GM12878 (cell line): ENCODE measurements at regions not wholly inside any gene's neighbourhood (a gene's known extent, or its start where the extent isn't known, plus 50 kb on each side); places are given as distances from the start of the nearest gene placed in this dataset.

Experiments
- ATAC-seq: fragments of 200-7000 bp; cut with Tn5 transposase; 3 replicates; pipeline ENCODE4 v1.9.1; 2020; ENCODE audit warnings: mild to moderate bottlenecking, moderate library complexity
- BruUV-seq: library from RNA; stranded (reverse); fragments of 400-500 nt; replicated peaks from 2 replicates; lab custom pipeline; 2021; lab: Mats Ljungman, UMichigan
- CTCF ChIA-PET: fragments of 300-600 bp; sonication (Branson Sonifier 250); formaldehyde crosslinking; extraction: SDS; loops from one replicate; lab custom pipeline; 2021; ENCODE audit warnings: inconsistent platforms; lab: Yijun Ruan, JAX
- POLR2A ChIA-PET: fragments of 350-600 bp; formaldehyde crosslinking; extraction: SDS; loops from one replicate; lab custom pipeline; 2021; ENCODE audit warnings: inconsistent platforms; lab: Charles Lee
- RAD21 ChIA-PET: fragments of 300-600 bp; sonication (Branson Sonifier 250); formaldehyde crosslinking; loops from one replicate; lab custom pipeline; 2023; ENCODE audit warnings: antibody characterized with exemption; ENCODE audit not compliant: unreplicated experiment; lab: Charles Lee
- SMC1A ChIA-PET: fragments of 300-600 bp; sonication (Branson Sonifier 250); formaldehyde crosslinking; loops from one replicate; lab custom pipeline; 2023; ENCODE audit not compliant: unreplicated experiment, uncharacterized antibody; lab: Charles Lee
- DNase-seq: peaks from one replicate; pipeline ENCODE4 v3.0.0-alpha.2; 2011; ENCODE audit warnings: low read depth, low spot score
- FAIRE-seq: peaks from 3 replicates; lab custom pipeline; 2011; peaks lifted over from hg19 to GRCh38; lab: Jason Lieb, UNC
- H2AFZ ChIP-seq: 2 replicates; pipeline ENCODE4 v1.6.0; 2011; ENCODE audit warnings: low read depth, low read length, control low read depth; ENCODE audit not compliant: control insufficient read depth
- H3K27ac ChIP-seq: 2 replicates; pipeline ENCODE4 v1.5.1; 2011; ENCODE audit warnings: control low read depth; ENCODE audit not compliant: control insufficient read depth, insufficient read depth
- H3K27me3 ChIP-seq, 2 experiments: replicated peaks in 1 of 2; 2 replicates each; pipeline versions ENCODE4 v1.6.0 to v1.6.1; 2011; ENCODE audit warnings: low read length in 1 of 2; ENCODE audit not compliant: control insufficient read depth in 2 of 2, insufficient read depth in 2 of 2
- H3K36me3 ChIP-seq, 2 experiments: 2 replicates each; pipeline ENCODE4 v1.5.1; 2011; ENCODE audit warnings: low read length in 1 of 2; ENCODE audit not compliant: control insufficient read depth in 2 of 2, insufficient read depth in 2 of 2
- H3K4me1 ChIP-seq: 2 replicates; pipeline ENCODE4 v1.6.1; 2011; ENCODE audit warnings: mild to moderate bottlenecking, low read length, moderate library complexity, mixed read lengths; ENCODE audit not compliant: control insufficient read depth, insufficient read depth
- H3K4me2 ChIP-seq: 2 replicates; pipeline ENCODE4 v1.6.0; 2011; ENCODE audit warnings: control low read depth; ENCODE audit not compliant: control insufficient read depth, insufficient read depth
- H3K4me3 ChIP-seq: fragments of 200-600 bp; sonication (generic); 2 replicates; pipeline ENCODE4 v1.5.1; 2016
- H3K79me2 ChIP-seq: 2 replicates; pipeline ENCODE4 v1.6.0; 2011; ENCODE audit warnings: low read length; ENCODE audit not compliant: control insufficient read depth, insufficient read depth
- H3K9ac ChIP-seq: 2 replicates; pipeline ENCODE4 v1.8.0; 2011; ENCODE audit warnings: low read length, control low read depth, mixed read lengths; ENCODE audit not compliant: control insufficient read depth, insufficient read depth
- H3K9me3 ChIP-seq: replicated peaks from 3 replicates; pipeline ENCODE4 v1.5.1; 2011; ENCODE audit warnings: mild to moderate bottlenecking, low read length; ENCODE audit not compliant: control insufficient read depth, insufficient read depth
- H4K20me1 ChIP-seq: 2 replicates; pipeline ENCODE4 v1.6.0; 2011; ENCODE audit not compliant: control insufficient read depth, insufficient read depth
- FOXK2 ChIP-seq: fragments of 450-650 bp; IDR thresholded peaks from 2 replicates; pipeline ENCODE4 v1.6.1; 2017; ENCODE audit warnings: mild to moderate bottlenecking, moderate library complexity
- GABPA ChIP-seq: IDR thresholded peaks from 2 replicates; pipeline ENCODE4 v1.6.1; 2014; ENCODE audit warnings: antibody characterized with exemption, low read depth, mild to moderate bottlenecking, inconsistent platforms
- IKZF1 ChIP-seq: fragments of 450-650 bp; conservative IDR thresholded peaks from 2 replicates; pipeline ENCODE4 v1.6.1; 2017; ENCODE audit warnings: antibody characterized with exemption, mild to moderate bottlenecking
- IKZF2 ChIP-seq, 2 experiments: fragments of 450-650 bp; IDR thresholded peaks; 2 replicates each; pipeline ENCODE4 v1.6.1; 2017; ENCODE audit warnings: mild to moderate bottlenecking in 2 of 2, moderate library complexity in 2 of 2
- JUNB ChIP-seq: IDR thresholded peaks from 2 replicates; pipeline ENCODE4 v1.6.1; 2016; ENCODE audit warnings: antibody characterized with exemption, mild to moderate bottlenecking
- NBN ChIP-seq: fragments of 450-650 bp; IDR thresholded peaks from 2 replicates; pipeline ENCODE4 v1.6.1; 2016
- POLR2AphosphoS5 ChIP-seq: IDR thresholded peaks from 2 replicates; pipeline ENCODE4 v1.6.1; 2011; ENCODE audit warnings: mild to moderate bottlenecking, low read length, inconsistent platforms
- SMARCA5 ChIP-seq: fragments of 450-650 bp; IDR thresholded peaks from 2 replicates; pipeline ENCODE4 v1.6.1; 2017; ENCODE audit warnings: mild to moderate bottlenecking
- ZNF207 ChIP-seq: fragments of 450-650 bp; IDR thresholded peaks from 2 replicates; pipeline ENCODE4 v1.6.1; 2014; ENCODE audit warnings: antibody characterized with exemption, mild to moderate bottlenecking, borderline replicate concordance
- ZNF217 ChIP-seq: fragments of 450-650 bp; IDR thresholded peaks from 2 replicates; pipeline ENCODE4 v1.6.1; 2017; ENCODE audit warnings: antibody characterized with exemption, mild to moderate bottlenecking
- ZZZ3 ChIP-seq: IDR thresholded peaks from 2 replicates; pipeline ENCODE4 v1.6.1; 2011; ENCODE audit warnings: low read depth; ENCODE audit not compliant: control insufficient read depth, insufficient read length
- WGBS: methylation state at CpG from one replicate; pipeline ENCODE4 v1.1.6; 2016; ENCODE audit warnings: low lambda C conversion rate; ENCODE audit not compliant: insufficient replicate concordance, insufficient coverage; ENCODE audit errors: missing lambda C conversion rate; 5-methylcytosine and 5-hydroxymethylcytosine counted together
- in situ Hi-C: fragments of 300-500 bp; cut with MboI; formaldehyde crosslinking; loops from 9 replicates; pipeline ENCODE4 v1.14.3; 2018; ENCODE audit warnings: mixed read lengths
- intact Hi-C: fragments of 100-400 bp; cut with micrococcal nuclease; formaldehyde crosslinking; loops from one replicate; pipeline ENCODE4 v1.14.2; 2022; ENCODE audit not compliant: unreplicated experiment
- TF ChIP-seq, protein P1 (sequence below): IDR thresholded peaks from 2 replicates; pipeline ENCODE4 v1.6.1; 2012; ENCODE audit warnings: mild to moderate bottlenecking, low read depth, low read length
- TF ChIP-seq, protein P2 (sequence below): IDR thresholded peaks from 2 replicates; pipeline ENCODE4 v1.6.1; 2012; ENCODE audit warnings: low read depth, low read length, improper control_type of control experiment

DNA sequence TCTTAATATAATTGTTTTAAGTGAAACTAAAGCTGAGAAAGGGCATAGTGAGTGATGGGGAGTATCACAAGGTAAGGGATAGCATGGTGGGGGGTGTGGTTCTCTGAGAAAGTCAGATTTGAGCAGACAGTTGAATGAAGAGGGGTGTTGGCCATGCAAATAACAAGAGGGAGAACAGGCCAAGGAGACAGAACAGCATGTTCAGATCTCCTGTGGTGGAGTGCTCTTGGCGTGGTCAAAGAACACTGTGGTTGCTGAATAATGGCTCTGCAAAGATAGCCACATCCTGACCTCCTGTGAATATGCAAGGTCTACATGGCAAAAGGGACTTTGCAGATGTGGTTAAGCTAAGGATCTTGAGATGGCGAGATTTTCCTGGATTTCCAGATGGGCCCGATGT lies 389.2 kb downstream of the TMEM182 start (continued):
- TF ChIP-seq, protein P1, sequence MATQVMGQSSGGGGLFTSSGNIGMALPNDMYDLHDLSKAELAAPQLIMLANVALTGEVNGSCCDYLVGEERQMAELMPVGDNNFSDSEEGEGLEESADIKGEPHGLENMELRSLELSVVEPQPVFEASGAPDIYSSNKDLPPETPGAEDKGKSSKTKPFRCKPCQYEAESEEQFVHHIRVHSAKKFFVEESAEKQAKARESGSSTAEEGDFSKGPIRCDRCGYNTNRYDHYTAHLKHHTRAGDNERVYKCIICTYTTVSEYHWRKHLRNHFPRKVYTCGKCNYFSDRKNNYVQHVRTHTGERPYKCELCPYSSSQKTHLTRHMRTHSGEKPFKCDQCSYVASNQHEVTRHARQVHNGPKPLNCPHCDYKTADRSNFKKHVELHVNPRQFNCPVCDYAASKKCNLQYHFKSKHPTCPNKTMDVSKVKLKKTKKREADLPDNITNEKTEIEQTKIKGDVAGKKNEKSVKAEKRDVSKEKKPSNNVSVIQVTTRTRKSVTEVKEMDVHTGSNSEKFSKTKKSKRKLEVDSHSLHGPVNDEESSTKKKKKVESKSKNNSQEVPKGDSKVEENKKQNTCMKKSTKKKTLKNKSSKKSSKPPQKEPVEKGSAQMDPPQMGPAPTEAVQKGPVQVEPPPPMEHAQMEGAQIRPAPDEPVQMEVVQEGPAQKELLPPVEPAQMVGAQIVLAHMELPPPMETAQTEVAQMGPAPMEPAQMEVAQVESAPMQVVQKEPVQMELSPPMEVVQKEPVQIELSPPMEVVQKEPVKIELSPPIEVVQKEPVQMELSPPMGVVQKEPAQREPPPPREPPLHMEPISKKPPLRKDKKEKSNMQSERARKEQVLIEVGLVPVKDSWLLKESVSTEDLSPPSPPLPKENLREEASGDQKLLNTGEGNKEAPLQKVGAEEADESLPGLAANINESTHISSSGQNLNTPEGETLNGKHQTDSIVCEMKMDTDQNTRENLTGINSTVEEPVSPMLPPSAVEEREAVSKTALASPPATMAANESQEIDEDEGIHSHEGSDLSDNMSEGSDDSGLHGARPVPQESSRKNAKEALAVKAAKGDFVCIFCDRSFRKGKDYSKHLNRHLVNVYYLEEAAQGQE = no peak
- TF ChIP-seq IKZF2 (IDR thresholded peaks at IDR 0.05) (no peak), GABPA (no peak)

GRCh38 chr2:103152556-103152955 lies 390.7 kb downstream of the TMEM182 start:
- Histone ChIP-seq H3K4me3 (no peak overlapping the region), H3K4me1 (no peaks in the 10 kb centered on the region), H3K27me3 (no peaks in the 10 kb centered on the region; a peak in 2 of 4 replicates), H3K27ac (no peak overlapping the region), H3K4me2 (no peak overlapping the region), H3K9me3 (no peaks in the 10 kb centered on the region), H3K36me3 (no peaks in the 10 kb centered on the region), H2AFZ (no peak overlapping the region), H3K79me2 (no peaks in the 10 kb centered on the region), H4K20me1 (no peaks in the 10 kb centered on the region), H3K9ac (no peak overlapping the region)
- ChIA-PET SMC1A (interaction anchor here (1.6 kb wide), 1 partner anchor 9 kb away, joined by 3 read pairs; no protein-coding TSS in a partner anchor), CTCF (no interaction called here), RAD21 (no interaction called here), POLR2A (no interaction called here)
- ATAC-seq (no peak), DNase-seq (no peak), FAIRE-seq (no peak)
- intact Hi-C loops (no loop called here), in situ Hi-C loops (loop anchor here (25.0 kb wide), 1 partner anchor 1260 kb away; no protein-coding TSS in a partner anchor)
- BruUV-seq = no TSS peak
- 0% methylated on average over 2 of the region's 2 CpGs for WGBS
- no peak for TF ChIP-seq POLR2AphosphoS5
- TF ChIP-seq NBN = no peak
- TF ChIP-seq JUNB = no peak
- no peak for TF ChIP-seq ZZZ3
- TF ChIP-seq SMARCA5 = no peak
- no peak for TF ChIP-seq FOXK2
- no peak for TF ChIP-seq IKZF1
- TF ChIP-seq, protein P2, sequence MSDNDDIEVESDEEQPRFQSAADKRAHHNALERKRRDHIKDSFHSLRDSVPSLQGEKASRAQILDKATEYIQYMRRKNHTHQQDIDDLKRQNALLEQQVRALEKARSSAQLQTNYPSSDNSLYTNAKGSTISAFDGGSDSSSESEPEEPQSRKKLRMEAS = no peak
- no peak for TF ChIP-seq ZNF207
- TF ChIP-seq ZNF217 = no peak
